SU-DHL-6 (cell line): ENCODE measurements at regions not wholly inside any gene's neighbourhood (a gene's known extent, or its start where the extent isn't known, plus 50 kb on each side); places are given as distances from the start of the nearest gene placed in this dataset.

Experiments
- EZH2phosphoT487 ChIP-seq: fragments of 200-600 bp; sonication (generic), shearing (Covaris generic); conservative IDR thresholded peaks from 2 replicates; pipeline ENCODE4 v1.6.1; 2018; ENCODE audit warnings: mild to moderate bottlenecking, antibody characterized with exemption, low read length, moderate library complexity, mixed read lengths
- TF ChIP-seq, protein P1 (sequence below): fragments of 200-600 bp; sonication (generic); IDR thresholded peaks from one replicate; pipeline ENCODE4 v1.5.1; 2017; ENCODE audit warnings: antibody characterized with exemption, mild to moderate bottlenecking, low read length, moderate library complexity; ENCODE audit not compliant: insufficient read depth, poor library complexity, severe bottlenecking

DNA sequence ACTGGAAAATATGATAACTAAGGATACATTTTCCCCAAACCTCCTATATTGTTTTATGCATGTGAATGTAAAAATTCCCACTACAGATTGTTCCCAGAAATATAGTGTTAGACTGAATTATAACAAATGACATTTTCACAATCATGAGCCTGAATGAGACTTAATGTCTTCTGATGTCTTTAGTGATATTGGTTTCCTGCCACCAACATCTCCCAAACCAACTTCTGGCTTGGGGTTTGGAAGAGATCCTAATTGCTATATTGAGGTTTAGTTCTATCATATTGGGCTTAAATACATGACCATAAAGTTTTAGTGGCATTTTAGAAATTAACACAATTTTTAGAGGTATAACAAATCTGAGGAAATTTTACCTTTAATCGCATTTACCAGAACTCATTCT is 445.3 kb upstream of the CCDC54 start:
- TF ChIP-seq, protein P1, sequence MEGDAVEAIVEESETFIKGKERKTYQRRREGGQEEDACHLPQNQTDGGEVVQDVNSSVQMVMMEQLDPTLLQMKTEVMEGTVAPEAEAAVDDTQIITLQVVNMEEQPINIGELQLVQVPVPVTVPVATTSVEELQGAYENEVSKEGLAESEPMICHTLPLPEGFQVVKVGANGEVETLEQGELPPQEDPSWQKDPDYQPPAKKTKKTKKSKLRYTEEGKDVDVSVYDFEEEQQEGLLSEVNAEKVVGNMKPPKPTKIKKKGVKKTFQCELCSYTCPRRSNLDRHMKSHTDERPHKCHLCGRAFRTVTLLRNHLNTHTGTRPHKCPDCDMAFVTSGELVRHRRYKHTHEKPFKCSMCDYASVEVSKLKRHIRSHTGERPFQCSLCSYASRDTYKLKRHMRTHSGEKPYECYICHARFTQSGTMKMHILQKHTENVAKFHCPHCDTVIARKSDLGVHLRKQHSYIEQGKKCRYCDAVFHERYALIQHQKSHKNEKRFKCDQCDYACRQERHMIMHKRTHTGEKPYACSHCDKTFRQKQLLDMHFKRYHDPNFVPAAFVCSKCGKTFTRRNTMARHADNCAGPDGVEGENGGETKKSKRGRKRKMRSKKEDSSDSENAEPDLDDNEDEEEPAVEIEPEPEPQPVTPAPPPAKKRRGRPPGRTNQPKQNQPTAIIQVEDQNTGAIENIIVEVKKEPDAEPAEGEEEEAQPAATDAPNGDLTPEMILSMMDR: no peak
- no peak for TF ChIP-seq EZH2phosphoT487
